HCT116 (cell line): ENCODE measurements at regions not wholly inside any gene's neighbourhood (a gene's known extent, or its start where the extent isn't known, plus 50 kb on each side); places are given as distances from the start of the nearest gene placed in this dataset.

Source experiments
- EZH2 ChIP-seq: fragments of 200-600 bp; sonication (generic); IDR thresholded peaks from 2 replicates; pipeline ENCODE4 v1.6.1; 2017; ENCODE audit warnings: antibody characterized with exemption, mixed run types
- FOSL1 ChIP-seq: IDR thresholded peaks from 2 replicates; pipeline ENCODE4 v1.6.1; 2012; ENCODE audit warnings: low read depth
- JUND ChIP-seq: IDR thresholded peaks from 2 replicates; pipeline ENCODE4 v1.6.1; 2012
- POLR2A ChIP-seq: IDR thresholded peaks from 2 replicates; pipeline ENCODE4 v1.7.0; 2011; ENCODE audit warnings: borderline replicate concordance; ENCODE audit not compliant: insufficient read depth, insufficient read length; ENCODE audit errors: extremely low read depth
- SRF ChIP-seq: IDR thresholded peaks from 2 replicates; pipeline ENCODE4 v1.6.1; 2012; ENCODE audit warnings: low read depth
- YY1 ChIP-seq: IDR thresholded peaks from 2 replicates; pipeline ENCODE4 v1.6.1; 2011; ENCODE audit warnings: low read length, low read depth, moderate library complexity, mild to moderate bottlenecking; ENCODE audit not compliant: insufficient replicate concordance; ENCODE audit errors: extremely low read depth
- ZNF274 ChIP-seq: fragments of 200-500 bp; sonication (Bioruptor generic); IDR thresholded peaks from 2 replicates; pipeline ENCODE4 v1.6.1; 2014; ENCODE audit warnings: mild to moderate bottlenecking, low read depth, low read length, inconsistent platforms
- TF ChIP-seq, protein P1 (sequence below), 3 experiments: fragments of 200-600 bp in 1 of 3; sonication (generic) in 1 of 3; IDR thresholded peaks in 2 of 3; conservative IDR thresholded peaks in 1 of 3; 2 replicates each; pipeline ENCODE4 v1.5.1; 2012 to 2017; ENCODE audit warnings: low read depth in 2 of 3, low read length in 2 of 3, antibody characterized with exemption in 1 of 3, borderline replicate concordance in 1 of 3, control low read depth in 1 of 3, mild to moderate bottlenecking in 1 of 3, mixed read lengths in 1 of 3, mixed run types in 1 of 3, moderate library complexity in 1 of 3; ENCODE audit not compliant: insufficient read depth in 1 of 3
- TF ChIP-seq, protein P2 (sequence below): IDR thresholded peaks from 2 replicates; pipeline ENCODE4 v1.6.1; 2011; ENCODE audit warnings: mild to moderate bottlenecking, low read length, moderate library complexity; ENCODE audit not compliant: insufficient replicate concordance; ENCODE audit errors: extremely low read depth
- TF ChIP-seq, protein P3 (sequence below): IDR thresholded peaks from 2 replicates; pipeline ENCODE4 v1.6.1; 2012

GRCh38 chr9:135240871-135241311, 153.4 kb downstream of the OLFM1 start:
- TF ChIP-seq EZH2 (no peak), FOSL1 (no peak), POLR2A (no peak), SRF (no peak), JUND (no peak), YY1 (no peak), ZNF274 (no peak)
- TF ChIP-seq, protein P1, sequence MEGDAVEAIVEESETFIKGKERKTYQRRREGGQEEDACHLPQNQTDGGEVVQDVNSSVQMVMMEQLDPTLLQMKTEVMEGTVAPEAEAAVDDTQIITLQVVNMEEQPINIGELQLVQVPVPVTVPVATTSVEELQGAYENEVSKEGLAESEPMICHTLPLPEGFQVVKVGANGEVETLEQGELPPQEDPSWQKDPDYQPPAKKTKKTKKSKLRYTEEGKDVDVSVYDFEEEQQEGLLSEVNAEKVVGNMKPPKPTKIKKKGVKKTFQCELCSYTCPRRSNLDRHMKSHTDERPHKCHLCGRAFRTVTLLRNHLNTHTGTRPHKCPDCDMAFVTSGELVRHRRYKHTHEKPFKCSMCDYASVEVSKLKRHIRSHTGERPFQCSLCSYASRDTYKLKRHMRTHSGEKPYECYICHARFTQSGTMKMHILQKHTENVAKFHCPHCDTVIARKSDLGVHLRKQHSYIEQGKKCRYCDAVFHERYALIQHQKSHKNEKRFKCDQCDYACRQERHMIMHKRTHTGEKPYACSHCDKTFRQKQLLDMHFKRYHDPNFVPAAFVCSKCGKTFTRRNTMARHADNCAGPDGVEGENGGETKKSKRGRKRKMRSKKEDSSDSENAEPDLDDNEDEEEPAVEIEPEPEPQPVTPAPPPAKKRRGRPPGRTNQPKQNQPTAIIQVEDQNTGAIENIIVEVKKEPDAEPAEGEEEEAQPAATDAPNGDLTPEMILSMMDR (IDR thresholded peaks at IDR 0.05 in 2 of 3, conservative IDR thresholded peaks at IDR 0.05 in 1 of 3; ENCODE audit: borderline replicate concordance in 1 of 3, insufficient read depth in 1 of 3, low read depth in 2 of 3, low read length in 2 of 3), result no peak
- TF ChIP-seq, protein P2, sequence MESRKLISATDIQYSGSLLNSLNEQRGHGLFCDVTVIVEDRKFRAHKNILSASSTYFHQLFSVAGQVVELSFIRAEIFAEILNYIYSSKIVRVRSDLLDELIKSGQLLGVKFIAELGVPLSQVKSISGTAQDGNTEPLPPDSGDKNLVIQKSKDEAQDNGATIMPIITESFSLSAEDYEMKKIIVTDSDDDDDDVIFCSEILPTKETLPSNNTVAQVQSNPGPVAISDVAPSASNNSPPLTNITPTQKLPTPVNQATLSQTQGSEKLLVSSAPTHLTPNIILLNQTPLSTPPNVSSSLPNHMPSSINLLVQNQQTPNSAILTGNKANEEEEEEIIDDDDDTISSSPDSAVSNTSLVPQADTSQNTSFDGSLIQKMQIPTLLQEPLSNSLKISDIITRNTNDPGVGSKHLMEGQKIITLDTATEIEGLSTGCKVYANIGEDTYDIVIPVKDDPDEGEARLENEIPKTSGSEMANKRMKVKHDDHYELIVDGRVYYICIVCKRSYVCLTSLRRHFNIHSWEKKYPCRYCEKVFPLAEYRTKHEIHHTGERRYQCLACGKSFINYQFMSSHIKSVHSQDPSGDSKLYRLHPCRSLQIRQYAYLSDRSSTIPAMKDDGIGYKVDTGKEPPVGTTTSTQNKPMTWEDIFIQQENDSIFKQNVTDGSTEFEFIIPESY, result no peak
- TF ChIP-seq, protein P3, sequence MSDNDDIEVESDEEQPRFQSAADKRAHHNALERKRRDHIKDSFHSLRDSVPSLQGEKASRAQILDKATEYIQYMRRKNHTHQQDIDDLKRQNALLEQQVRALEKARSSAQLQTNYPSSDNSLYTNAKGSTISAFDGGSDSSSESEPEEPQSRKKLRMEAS, result no peak
